ENCODE measurements at regions not wholly inside any gene's neighbourhood (a gene's known extent, or its start where the extent isn't known, plus 50 kb on each side); places are given as distances from the start of the nearest gene placed in this dataset.

DNA sequence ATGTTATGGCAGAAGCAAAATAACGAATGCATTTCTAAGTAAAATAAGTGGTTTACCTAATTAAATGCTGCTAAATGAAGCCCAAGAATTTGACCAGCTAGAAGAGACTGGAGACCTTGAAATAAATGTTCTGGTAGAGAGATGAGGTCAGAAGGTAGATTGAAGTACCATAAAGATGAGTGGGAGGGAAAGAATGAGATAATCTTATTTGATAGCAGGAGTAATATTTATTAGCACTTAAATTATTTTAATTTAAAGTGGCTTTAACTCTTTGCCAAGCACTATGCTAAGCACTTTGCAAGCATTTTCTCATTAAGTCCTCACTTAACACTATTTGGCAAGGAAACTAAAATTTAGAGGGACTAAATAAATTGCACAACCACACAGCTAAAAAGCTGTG, 314.9 kb upstream of the CCDC54 start:
- TF ChIP-seq ZNF70 (CRISPR knock-in tag; IDR thresholded peaks at IDR 0.05) (no peak), ISL1 (CRISPR knock-in tag; IDR thresholded peaks at IDR 0.05) (peak; percentile 99)

Data from SK-N-SH treated with all-trans-retinoic acid at 6 μM for 48 hours (cell line).